NT2/D1 (cell line): ENCODE measurements at regions not wholly inside any gene's neighbourhood (a gene's known extent, or its start where the extent isn't known, plus 50 kb on each side); places are given as distances from the start of the nearest gene placed in this dataset.

Source experiments
- YY1 ChIP-seq: IDR thresholded peaks from 2 replicates; pipeline ENCODE4 v1.6.1; 2011; ENCODE audit not compliant: insufficient read length, insufficient read depth
- ZNF274 ChIP-seq: IDR thresholded peaks from 2 replicates; pipeline ENCODE4 v1.6.1; 2011; ENCODE audit warnings: mild to moderate bottlenecking, low read depth, low read length

GRCh38 chr1:5351366-5351765 lies 640.9 kb downstream of the NPHP4 start:
- TF ChIP-seq ZNF274 = no peak
- TF ChIP-seq YY1 = no peak
